SK-N-SH (cell line): ENCODE measurements at regions not wholly inside any gene's neighbourhood (a gene's known extent, or its start where the extent isn't known, plus 50 kb on each side); places are given as distances from the start of the nearest gene placed in this dataset.

Experiments used
- CTCF ChIA-PET: fragments of 300-600, 350-600 bp; formaldehyde crosslinking; extraction: SDS; loops from one replicate; lab custom pipeline; 2021; lab: Yijun Ruan, JAX
- POLR2A ChIA-PET: fragments of 350-600 bp; sonication (Branson Sonifier 250); formaldehyde crosslinking; extraction: SDS; loops from one replicate; lab custom pipeline; 2020; ENCODE audit warnings: antibody characterized with exemption, inconsistent platforms; lab: Yijun Ruan, JAX
- DNase-seq: peaks from one replicate; pipeline ENCODE4 v3.0.0; 2012
- H2AFZ ChIP-seq: fragments of 200-600 bp; sonication (generic); 2 replicates; pipeline ENCODE4 v1.8.1; 2016; ENCODE audit warnings: antibody characterized with exemption, mild to moderate bottlenecking, low read depth
- H3F3A ChIP-seq: fragments of 200-600 bp; sonication (generic); replicated peaks from 2 replicates; pipeline ENCODE3; 2016; ENCODE audit warnings: antibody characterized with exemption, mild to moderate bottlenecking; ENCODE audit not compliant: insufficient read depth
- H3K27ac ChIP-seq, 2 experiments: fragments of 200-500 bp in 1 of 2; fragments of 200-600 bp in 1 of 2; sonication (Bioruptor generic) in 1 of 2; sonication (generic), shearing (Covaris generic) in 1 of 2; 2 replicates each; pipeline versions ENCODE4 v1.5.1 to v1.6.1; 2014 to 2016; ENCODE audit warnings: low read depth in 2 of 2, inconsistent platforms in 1 of 2, low read length in 1 of 2, mild to moderate bottlenecking in 1 of 2, mixed read lengths in 1 of 2
- H3K27me3 ChIP-seq: fragments of 200-600 bp; sonication (generic), shearing (Covaris generic); 2 replicates; pipeline ENCODE4 v1.6.1; 2016; ENCODE audit warnings: mixed run types; ENCODE audit not compliant: insufficient read depth
- H3K36me3 ChIP-seq, 2 experiments: fragments of 200-500 bp in 1 of 2; fragments of 200-600 bp in 1 of 2; sonication (Bioruptor generic) in 1 of 2; sonication (generic) in 1 of 2; replicated peaks in 1 of 2; 2 replicates each; pipeline versions ENCODE3 to v1.5.1; 2014 to 2016; ENCODE audit warnings: low read length in 1 of 2, mild to moderate bottlenecking in 1 of 2; ENCODE audit not compliant: insufficient read depth in 2 of 2, control insufficient read depth in 1 of 2
- H3K4me1 ChIP-seq, 2 experiments: fragments of 200-500 bp in 1 of 2; fragments of 200-600 bp in 1 of 2; sonication (Bioruptor generic) in 1 of 2; sonication (generic), shearing (Covaris generic) in 1 of 2; 2 replicates each; pipeline versions ENCODE4 v1.5.1 to v1.6.1; 2014 to 2016; ENCODE audit warnings: low read depth in 1 of 2, low read length in 1 of 2, mixed run types in 1 of 2; ENCODE audit not compliant: insufficient read depth in 2 of 2, control insufficient read depth in 1 of 2
- H3K4me2 ChIP-seq: fragments of 200-600 bp; sonication (generic), shearing (Covaris generic); 2 replicates; pipeline ENCODE4 v1.6.1; 2017; ENCODE audit warnings: mixed run types
- H3K4me3 ChIP-seq, 2 experiments: fragments of 200-500 bp in 1 of 2; fragments of 200-600 bp in 1 of 2; sonication (Bioruptor generic) in 1 of 2; sonication (generic), shearing (Covaris generic) in 1 of 2; 2 replicates each; pipeline versions ENCODE4 v1.5.1 to v1.8.1; 2014 to 2016; ENCODE audit warnings: low read depth in 2 of 2, inconsistent platforms in 1 of 2, low read length in 1 of 2, mild to moderate bottlenecking in 1 of 2, mixed read lengths in 1 of 2, moderate library complexity in 1 of 2
- H3K79me2 ChIP-seq: fragments of 200-600 bp; sonication (generic); 2 replicates; pipeline ENCODE4 v1.8.1; 2017; ENCODE audit warnings: mild to moderate bottlenecking; ENCODE audit not compliant: insufficient read depth
- H3K9ac ChIP-seq: fragments of 200-600 bp; sonication (generic); 2 replicates; pipeline ENCODE4 v1.6.1; 2017; ENCODE audit warnings: mixed run types
- H3K9me2 ChIP-seq: fragments of 200-600 bp; sonication (generic); 2 replicates; pipeline ENCODE4 v1.6.1; 2017; ENCODE audit warnings: mixed run types
- H3K9me3 ChIP-seq: fragments of 200-600 bp; sonication (generic); 2 replicates; pipeline ENCODE4 v1.6.1; 2017; ENCODE audit warnings: mixed run types, mild to moderate bottlenecking, moderate library complexity
- H4K20me1 ChIP-seq: fragments of 200-600 bp; sonication (generic); 2 replicates; pipeline ENCODE4 v1.6.1; 2017; ENCODE audit warnings: mild to moderate bottlenecking, mixed run types; ENCODE audit not compliant: insufficient read depth
- EP300 ChIP-seq, 2 experiments: IDR thresholded peaks; 2 replicates each; pipeline versions ENCODE4 v1.4.0 to v1.6.1; 2012; ENCODE audit warnings: borderline replicate concordance in 1 of 2, low read depth in 1 of 2, low read length in 1 of 2
- EZH2phosphoT487 ChIP-seq: fragments of 200-600 bp; sonication (generic); IDR thresholded peaks from 2 replicates; pipeline ENCODE4 v1.6.1; 2017; ENCODE audit warnings: low read depth, mixed run types, mild to moderate bottlenecking, antibody characterized with exemption, moderate library complexity, borderline replicate concordance
- FOXJ3 ChIP-seq: sonication (generic); formaldehyde crosslinking; IDR thresholded peaks from 2 replicates; pipeline ENCODE4 v1.5.1; 2020; ENCODE audit warnings: mild to moderate bottlenecking, missing genetic modification reagents
- GABPA ChIP-seq: IDR thresholded peaks from 2 replicates; pipeline ENCODE4 v1.4.0; 2012; ENCODE audit warnings: low read depth, mild to moderate bottlenecking
- GATA2 ChIP-seq: sonication (generic); formaldehyde crosslinking; IDR thresholded peaks from 2 replicates; pipeline ENCODE4 v1.5.0; 2020; ENCODE audit warnings: mild to moderate bottlenecking, missing genetic modification reagents
- MEF2A ChIP-seq: IDR thresholded peaks from 2 replicates; pipeline ENCODE4 v1.4.0; 2012; ENCODE audit warnings: low read depth, borderline replicate concordance
- NFIC ChIP-seq: IDR thresholded peaks from 2 replicates; pipeline ENCODE4 v1.4.0; 2012; ENCODE audit warnings: borderline replicate concordance
- NRF1 ChIP-seq: IDR thresholded peaks from 2 replicates; pipeline ENCODE4 v1.6.1; 2012; ENCODE audit warnings: low read depth, mild to moderate bottlenecking, low read length
- PBX3 ChIP-seq: IDR thresholded peaks from 2 replicates; pipeline ENCODE4; 2012
- POLR2AphosphoS5 ChIP-seq: IDR thresholded peaks from 2 replicates; pipeline ENCODE4 v1.6.1; 2012; ENCODE audit warnings: low read depth, low read length
- RCOR1 ChIP-seq: fragments of 150-350 bp; IDR thresholded peaks from 2 replicates; pipeline ENCODE4 v1.6.1; 2017; ENCODE audit warnings: antibody characterized with exemption, low read length
- SIN3A ChIP-seq: IDR thresholded peaks from 2 replicates; pipeline ENCODE4 v1.6.1; 2012; ENCODE audit warnings: low read depth, mild to moderate bottlenecking, low read length, moderate library complexity, borderline replicate concordance
- SMC3 ChIP-seq: IDR thresholded peaks from 2 replicates; pipeline ENCODE4 v1.6.1; 2012; ENCODE audit warnings: low read depth, low read length, improper control_type of control experiment
- TAF1 ChIP-seq: IDR thresholded peaks from 2 replicates; pipeline ENCODE4 v1.6.1; 2012; ENCODE audit warnings: low read depth, mild to moderate bottlenecking, low read length, moderate library complexity, borderline replicate concordance
- USF1 ChIP-seq: IDR thresholded peaks from 2 replicates; pipeline ENCODE4 v1.4.0; 2012; ENCODE audit warnings: low read depth, borderline replicate concordance
- YY1 ChIP-seq: IDR thresholded peaks from 2 replicates; pipeline ENCODE4 v1.4.0; 2012; ENCODE audit warnings: low read depth, mild to moderate bottlenecking
- WGBS: methylation state at CpG from one replicate; pipeline ENCODE4 v1.1.6; 2017; ENCODE audit warnings: low lambda C conversion rate; 5-methylcytosine and 5-hydroxymethylcytosine counted together
- TF ChIP-seq, protein P1 (sequence below): IDR thresholded peaks from 2 replicates; pipeline ENCODE4 v1.4.0; 2012; ENCODE audit warnings: low read depth
- TF ChIP-seq, protein P2 (sequence below): fragments of 200-600 bp; sonication (generic); IDR thresholded peaks from 2 replicates; pipeline ENCODE4 v1.6.1; 2017; ENCODE audit warnings: antibody characterized with exemption, mild to moderate bottlenecking, moderate library complexity

DNA sequence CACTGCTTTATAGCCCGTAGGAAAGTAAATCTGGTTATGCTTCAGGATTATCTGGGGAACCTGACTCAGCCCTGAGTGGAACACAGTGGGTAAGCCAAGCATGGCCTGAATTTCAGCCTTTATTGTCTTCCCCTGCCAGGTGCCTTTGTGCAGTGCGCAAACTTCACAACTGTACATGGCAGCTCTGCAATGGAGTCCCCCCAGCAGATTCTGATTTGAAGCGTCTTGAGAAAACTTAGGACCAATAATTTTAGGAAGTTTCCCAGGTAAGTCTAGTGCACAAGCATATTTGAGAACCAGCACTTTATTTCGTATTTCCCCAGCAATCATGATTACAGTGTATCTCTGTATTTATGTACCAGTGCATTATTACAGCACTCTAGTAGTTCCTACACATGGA is 112.1 kb upstream of the ARL4C start:
- no peaks in the 10 kb centered on the region for H3K79me2 ChIP-seq
- TF ChIP-seq TAF1 (no peak), EP300 (IDR thresholded peaks at IDR 0.05; ENCODE audit: borderline replicate concordance in 1 of 2, low read depth in 1 of 2, low read length in 1 of 2) (no peak), GATA2 (no peak), MEF2A (no peak), NRF1 (no peak), YY1 (no peak), GABPA (no peak), POLR2AphosphoS5 (no peak), RCOR1 (no peak), PBX3 (no peak), NFIC (no peak), EZH2phosphoT487 (no peak), FOXJ3 (CRISPR knock-in tag) (no peak), SMC3 (no peak), USF1 (no peak), SIN3A (no peak)
- TF ChIP-seq, protein P1, sequence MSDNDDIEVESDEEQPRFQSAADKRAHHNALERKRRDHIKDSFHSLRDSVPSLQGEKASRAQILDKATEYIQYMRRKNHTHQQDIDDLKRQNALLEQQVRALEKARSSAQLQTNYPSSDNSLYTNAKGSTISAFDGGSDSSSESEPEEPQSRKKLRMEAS: no peak
- TF ChIP-seq, protein P2, sequence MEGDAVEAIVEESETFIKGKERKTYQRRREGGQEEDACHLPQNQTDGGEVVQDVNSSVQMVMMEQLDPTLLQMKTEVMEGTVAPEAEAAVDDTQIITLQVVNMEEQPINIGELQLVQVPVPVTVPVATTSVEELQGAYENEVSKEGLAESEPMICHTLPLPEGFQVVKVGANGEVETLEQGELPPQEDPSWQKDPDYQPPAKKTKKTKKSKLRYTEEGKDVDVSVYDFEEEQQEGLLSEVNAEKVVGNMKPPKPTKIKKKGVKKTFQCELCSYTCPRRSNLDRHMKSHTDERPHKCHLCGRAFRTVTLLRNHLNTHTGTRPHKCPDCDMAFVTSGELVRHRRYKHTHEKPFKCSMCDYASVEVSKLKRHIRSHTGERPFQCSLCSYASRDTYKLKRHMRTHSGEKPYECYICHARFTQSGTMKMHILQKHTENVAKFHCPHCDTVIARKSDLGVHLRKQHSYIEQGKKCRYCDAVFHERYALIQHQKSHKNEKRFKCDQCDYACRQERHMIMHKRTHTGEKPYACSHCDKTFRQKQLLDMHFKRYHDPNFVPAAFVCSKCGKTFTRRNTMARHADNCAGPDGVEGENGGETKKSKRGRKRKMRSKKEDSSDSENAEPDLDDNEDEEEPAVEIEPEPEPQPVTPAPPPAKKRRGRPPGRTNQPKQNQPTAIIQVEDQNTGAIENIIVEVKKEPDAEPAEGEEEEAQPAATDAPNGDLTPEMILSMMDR: no peak
- 75% methylated on average over 4 of the region's 4 CpGs for WGBS
- no peaks in the 10 kb centered on the region for H4K20me1 ChIP-seq
- H3K4me1 ChIP-seq: peaks cover 0 to 13% of the 10 kb centered on the region in 2 experiments; a peak in 1 of 4 replicates
- H3K4me2 ChIP-seq: no peak overlapping the region
- H3K4me3 ChIP-seq: no peak overlapping the region
- no peak overlapping the region for H3K9ac ChIP-seq
- H3F3A ChIP-seq: no peaks in the 10 kb centered on the region
- DNase-seq: no peak
- H3K27ac ChIP-seq: no peak overlapping the region
- no peaks in the 10 kb centered on the region for H3K9me2 ChIP-seq
- H3K9me3 ChIP-seq: no peaks in the 10 kb centered on the region
- CTCF ChIA-PET: no interaction called here
- POLR2A ChIA-PET: no interaction called here
- no peaks in the 10 kb centered on the region for H3K27me3 ChIP-seq
- peaks cover 0 to 2% of the 10 kb centered on the region in 2 experiments for H3K36me3 ChIP-seq
- H2AFZ ChIP-seq: no peak overlapping the region
